Smooth muscle cell (in vitro differentiated cells): ENCODE measurements at regions not wholly inside any gene's neighbourhood (a gene's known extent, or its start where the extent isn't known, plus 50 kb on each side); places are given as distances from the start of the nearest gene placed in this dataset.

Source experiments
- DNase-seq: peaks from one replicate; lab custom pipeline; 2025; ENCODE audit not compliant: unreplicated experiment; lab: John Stamatoyannopoulos, UW
- H2AFZ ChIP-seq: fragments of 200-600 bp; sonication (generic); 2 replicates; pipeline ENCODE4 v1.6.0; 2016; ENCODE audit warnings: antibody characterized with exemption, low read depth, mild to moderate bottlenecking
- H3F3A ChIP-seq: fragments of 200-600 bp; sonication (generic); 2 replicates; pipeline ENCODE4 v1.6.0; 2017; ENCODE audit warnings: antibody characterized with exemption, low read depth
- H3K27ac ChIP-seq: fragments of 200-600 bp; sonication (generic); 2 replicates; pipeline ENCODE4 v1.5.1; 2016; ENCODE audit warnings: low read depth, mild to moderate bottlenecking
- H3K27me3 ChIP-seq: fragments of 200-600 bp; sonication (generic); 2 replicates; pipeline ENCODE4 v1.6.1; 2016; ENCODE audit warnings: low read depth, mild to moderate bottlenecking
- H3K36me3 ChIP-seq: fragments of 200-600 bp; sonication (generic); 2 replicates; pipeline ENCODE4 v1.5.1; 2016; ENCODE audit warnings: low read depth
- H3K4me1 ChIP-seq: fragments of 200-600 bp; sonication (generic); 2 replicates; pipeline ENCODE4 v1.5.1; 2016; ENCODE audit warnings: low read depth
- H3K4me2 ChIP-seq: fragments of 200-600 bp; sonication (generic); 2 replicates; pipeline ENCODE4 v1.6.0; 2016; ENCODE audit warnings: mild to moderate bottlenecking
- H3K4me3 ChIP-seq: fragments of 200-600 bp; sonication (generic); 2 replicates; pipeline ENCODE4 v1.5.1; 2016; ENCODE audit warnings: mild to moderate bottlenecking
- H3K79me2 ChIP-seq: fragments of 200-600 bp; sonication (generic); 2 replicates; pipeline ENCODE4 v1.6.0; 2016; ENCODE audit warnings: low read depth, mild to moderate bottlenecking
- H3K9ac ChIP-seq: fragments of 200-600 bp; sonication (generic); 2 replicates; pipeline ENCODE4 v1.6.0; 2016; ENCODE audit warnings: low read depth
- H3K9me3 ChIP-seq: fragments of 200-600 bp; sonication (generic); replicated peaks from 2 replicates; pipeline ENCODE4 v1.5.1; 2016; ENCODE audit warnings: low read depth
- H4K20me1 ChIP-seq: fragments of 200-600 bp; sonication (generic); 2 replicates; pipeline ENCODE4 v1.6.0; 2016; ENCODE audit warnings: low read depth
- CTCF ChIP-seq: fragments of 200-600 bp; sonication (generic); IDR thresholded peaks from 2 replicates; pipeline ENCODE4 v1.5.1; 2017; ENCODE audit warnings: borderline replicate concordance, mild to moderate bottlenecking, antibody characterized with exemption; ENCODE audit not compliant: insufficient read depth, poor library complexity, severe bottlenecking
- WGBS: methylation state at CpG from one replicate; pipeline ENCODE4 v1.1.7; 2016; ENCODE audit warnings: low lambda C conversion rate; 5-methylcytosine and 5-hydroxymethylcytosine counted together

- Histone ChIP-seq H3K9ac (no peak overlapping the region), H3K4me3 (no peak overlapping the region), H3K79me2 (no peaks in the 10 kb centered on the region), H3K9me3 (no peaks in the 10 kb centered on the region), H3K4me1 (peaks cover 5% of the 10 kb centered on the region), H3K36me3 (no peaks in the 10 kb centered on the region), H3K27me3 (peaks cover 6% of the 10 kb centered on the region), H4K20me1 (no peaks in the 10 kb centered on the region), H3F3A (no peaks in the 10 kb centered on the region), H2AFZ (no peak overlapping the region), H3K27ac (no peak overlapping the region), H3K4me2 (no peak overlapping the region)
- TF ChIP-seq CTCF: no peak
- 76% methylated on average over 13 of the region's 13 CpGs for WGBS
- no peak for DNase-seq
Observed at GRCh38 chr11:131299598-131300438, 70.6 kb upstream of the NTM start.

DNA sequence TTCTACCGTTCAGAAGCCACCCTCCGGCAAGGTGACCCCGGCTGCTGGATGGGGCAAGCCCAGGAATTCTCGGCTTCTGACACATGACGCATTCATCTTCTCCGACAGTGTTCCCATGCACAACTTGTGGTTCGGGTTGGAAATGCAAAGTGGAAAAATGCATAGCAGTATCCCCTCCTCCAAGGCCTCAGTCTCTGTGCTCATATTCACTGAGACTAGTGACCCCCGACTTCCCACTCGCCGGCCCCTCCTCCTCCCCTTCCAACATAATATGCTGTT, 70.0 kb upstream of the NTM start:
- Histone ChIP-seq H2AFZ (no peak overlapping the region), H3K27ac (no peak overlapping the region), H3K4me3 (no peak overlapping the region), H3K9me3 (no peaks in the 10 kb centered on the region), H3F3A (no peaks in the 10 kb centered on the region), H4K20me1 (no peaks in the 10 kb centered on the region), H3K27me3 (peaks cover 6% of the 10 kb centered on the region), H3K4me1 (peaks cover 5% of the 10 kb centered on the region), H3K36me3 (no peaks in the 10 kb centered on the region), H3K9ac (no peak overlapping the region), H3K79me2 (no peaks in the 10 kb centered on the region), H3K4me2 (no peak overlapping the region)
- no peak for TF ChIP-seq CTCF
- 75% methylated on average over 10 of the region's 10 CpGs for WGBS
- no peak for DNase-seq

DNA sequence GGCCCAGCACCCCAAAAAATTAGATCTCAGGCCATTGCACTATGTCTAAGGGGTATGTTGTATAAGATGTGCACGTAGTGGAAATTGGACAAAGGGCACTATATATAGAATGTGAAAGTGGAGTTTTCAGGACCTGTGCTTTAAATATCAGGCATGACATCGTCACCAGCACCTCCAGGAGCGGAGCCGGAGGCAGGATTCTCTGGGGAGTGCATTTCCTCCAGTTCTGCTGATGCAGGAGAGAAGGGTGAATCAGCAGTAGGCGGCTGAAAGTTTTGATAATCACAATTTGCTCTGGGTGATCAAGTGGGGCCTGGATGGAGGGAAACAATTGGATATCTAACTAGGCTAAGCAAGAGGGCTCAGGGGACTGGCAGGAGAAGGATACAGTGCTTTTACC, 69.1 kb upstream of the NTM start:
- no peaks in the 10 kb centered on the region for H3K9me3 ChIP-seq
- no peaks in the 10 kb centered on the region for H3F3A ChIP-seq
- no peak overlapping the region for H3K4me2 ChIP-seq
- WGBS: 74% methylated on average over 5 of the region's 5 CpGs
- no peaks in the 10 kb centered on the region for H3K79me2 ChIP-seq
- no peak overlapping the region for H3K9ac ChIP-seq
- H3K27ac ChIP-seq: no peak overlapping the region
- H4K20me1 ChIP-seq: no peaks in the 10 kb centered on the region
- H3K4me1 ChIP-seq: peaks cover 5% of the 10 kb centered on the region
- H3K4me3 ChIP-seq: no peak overlapping the region
- no peak overlapping the region for H2AFZ ChIP-seq
- no peak for DNase-seq
- no peaks in the 10 kb centered on the region for H3K36me3 ChIP-seq
- H3K27me3 ChIP-seq: peaks cover 1% of the 10 kb centered on the region
- no peak for TF ChIP-seq CTCF

DNA sequence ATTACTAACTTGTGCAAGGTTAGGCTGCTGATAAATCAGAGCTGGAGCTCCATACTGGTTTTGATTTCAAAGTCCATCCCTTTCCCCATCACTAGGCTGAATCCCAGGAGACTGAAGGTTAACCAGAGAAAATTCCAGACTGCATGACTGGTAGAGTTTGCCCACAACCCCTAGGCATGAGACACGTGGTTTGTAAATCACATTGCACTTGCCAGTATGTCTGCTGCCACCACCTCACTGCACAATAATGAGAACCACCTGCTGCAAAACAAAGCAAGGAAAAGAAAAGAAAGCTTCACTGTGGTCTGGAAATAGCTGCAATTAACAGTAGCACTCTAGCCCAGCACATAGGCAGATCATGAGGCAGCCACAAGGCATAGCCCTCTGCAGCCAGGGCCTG, 67.6 kb upstream of the NTM start:
- Histone ChIP-seq H3K79me2 (no peaks in the 10 kb centered on the region), H3K27ac (no peak overlapping the region), H3K36me3 (no peaks in the 10 kb centered on the region), H3K9ac (no peak overlapping the region), H3K9me3 (no peaks in the 10 kb centered on the region), H3K4me3 (no peak overlapping the region), H3K4me2 (no peak overlapping the region), H3F3A (no peaks in the 10 kb centered on the region), H4K20me1 (no peaks in the 10 kb centered on the region), H2AFZ (no peak overlapping the region), H3K4me1 (no peaks in the 10 kb centered on the region), H3K27me3 (no peaks in the 10 kb centered on the region)
- WGBS: 67% methylated on average over 1 of the region's 1 CpG
- no peak for TF ChIP-seq CTCF
- no peak for DNase-seq
